Gastroesophageal sphincter (tissue), 4 donors: ENCODE measurements at regions not wholly inside any gene's neighbourhood (a gene's known extent, or its start where the extent isn't known, plus 50 kb on each side); places are given as distances from the start of the nearest gene placed in this dataset.

ENCODE experiments used
- ATAC-seq: fragments of 150-250 bp; one replicate; pipeline ENCODE4 v1.9.1; 2016; ENCODE audit warnings: mild to moderate bottlenecking, moderate library complexity
- H3K27ac ChIP-seq, 4 donors: fragments of 200-600 bp; sonication (generic) in 3 of 4; 1 replicate in 3 of 4; 2 replicates in 1 of 4; pipeline ENCODE4 v1.5.1; 2016 to 2019
- H3K27me3 ChIP-seq: fragments of 200-600 bp; sonication (generic); one replicate; pipeline ENCODE4 v1.5.1; 2019
- H3K36me3 ChIP-seq, 2 donors: fragments of 200-600 bp; sonication (generic); one replicate each; pipeline ENCODE4 v1.5.1; 2019; ENCODE audit warnings: control low read depth in 1 of 2
- H3K4me1 ChIP-seq, 3 donors: fragments of 200-600 bp; sonication (generic); 1 replicate in 2 of 3; 2 replicates in 1 of 3; pipeline ENCODE4 v1.5.1; 2016 to 2019; ENCODE audit warnings: control low read depth in 2 of 3
- H3K4me3 ChIP-seq, 2 donors: fragments of 200-600 bp; sonication (generic); one replicate each; pipeline ENCODE4 v1.5.1; 2019; ENCODE audit warnings: mild to moderate bottlenecking in 1 of 2, moderate library complexity in 1 of 2
- H3K9me3 ChIP-seq, 3 donors: fragments of 200-600 bp; sonication (generic); one replicate each; pipeline ENCODE4 v1.5.1; 2017 to 2019; ENCODE audit warnings: control low read depth in 2 of 3
- CTCF ChIP-seq, 4 experiments: fragments of 200-600 bp in 2 of 4; fragments of 450-650 bp in 2 of 4; sonication (generic) in 1 of 4; IDR thresholded peaks; one replicate each; pipeline ENCODE4 v1.5.1; 2017 to 2019; ENCODE audit warnings: antibody characterized with exemption in 4 of 4, mild to moderate bottlenecking in 2 of 4, moderate library complexity in 2 of 4
- EP300 ChIP-seq: sonication (generic); formaldehyde crosslinking; IDR thresholded peaks from one replicate; pipeline ENCODE4 v1.6.1; 2017; ENCODE audit warnings: antibody characterized with exemption, mild to moderate bottlenecking
- POLR2A ChIP-seq, 2 donors: fragments of 450-650 bp; IDR thresholded peaks; one replicate each; pipeline ENCODE4 v1.6.1; 2017; ENCODE audit warnings: antibody characterized with exemption in 2 of 2, mild to moderate bottlenecking in 2 of 2, moderate library complexity in 1 of 2
- POLR2AphosphoS5 ChIP-seq: sonication (generic); formaldehyde crosslinking; IDR thresholded peaks from one replicate; pipeline ENCODE4 v1.6.1; 2017; ENCODE audit warnings: antibody characterized with exemption
- WGBS, 2 donors: methylation state at CpG; one replicate each; pipeline ENCODE4 v1.1.5; 2018; ENCODE audit warnings: low coverage in 1 of 2; 5-methylcytosine and 5-hydroxymethylcytosine counted together

GRCh38 chrX:15916704-15917084 is 62.1 kb upstream of the AP1S2 start:
- H3K4me3 ChIP-seq: no peak overlapping the region
- H3K27me3 ChIP-seq: no peaks in the 10 kb centered on the region
- no peak for ATAC-seq
- no peaks in the 10 kb centered on the region for H3K4me1 ChIP-seq
- H3K9me3 ChIP-seq: no peaks in the 10 kb centered on the region
- TF ChIP-seq POLR2AphosphoS5 (no peak), POLR2A (IDR thresholded peaks at IDR 0.05) (no peak), CTCF (IDR thresholded peaks at IDR 0.05) (no peak), EP300 (no peak)
- no peaks in the 10 kb centered on the region for H3K36me3 ChIP-seq
- 56 to 90% methylated on average over 2 to 4 of the region's 4 CpGs for WGBS, 2 donors
- H3K27ac ChIP-seq: no peak overlapping the region

- no peak for TF ChIP-seq CTCF (IDR thresholded peaks at IDR 0.05)
- no peak for TF ChIP-seq POLR2AphosphoS5
- TF ChIP-seq POLR2A (IDR thresholded peaks at IDR 0.05): no peak
- TF ChIP-seq EP300: no peak
- Histone ChIP-seq H3K27ac (no peak overlapping the region), H3K9me3 (no peaks in the 10 kb centered on the region), H3K27me3 (no peaks in the 10 kb centered on the region), H3K36me3 (no peaks in the 10 kb centered on the region), H3K4me1 (no peaks in the 10 kb centered on the region), H3K4me3 (no peak overlapping the region)
- WGBS, 2 donors: 29 to 74% methylated on average over 2 to 5 of the region's 5 CpGs
- no peak for ATAC-seq
Measured at GRCh38 chrX:15915959-15916703, 61.5 kb upstream of the AP1S2 start.

- TF ChIP-seq CTCF (IDR thresholded peaks at IDR 0.05): no peak
Measured at GRCh38 chrX:15914486-15914885, 59.9 kb upstream of the AP1S2 start.

GRCh38 chrX:15913146-15913545 is 58.5 kb upstream of the AP1S2 start:
- Histone ChIP-seq H3K4me3 (no peak overlapping the region), H3K27me3 (no peaks in the 10 kb centered on the region), H3K9me3 (no peaks in the 10 kb centered on the region), H3K4me1 (no peaks in the 10 kb centered on the region), H3K27ac (no peak overlapping the region), H3K36me3 (no peaks in the 10 kb centered on the region)
- no CpG with 5 or more reads among the region's 1 CpG for WGBS, 2 donors
- TF ChIP-seq POLR2A (IDR thresholded peaks at IDR 0.05) (no peak), EP300 (no peak), POLR2AphosphoS5 (no peak)
- no peak for ATAC-seq

More at GRCh38 chrX:15914486-15914885, 59.9 kb upstream of the AP1S2 start:
- ATAC-seq: no peak
- no peaks in the 10 kb centered on the region for H3K27me3 ChIP-seq
- H3K9me3 ChIP-seq: no peaks in the 10 kb centered on the region
- H3K36me3 ChIP-seq: no peaks in the 10 kb centered on the region
- H3K4me3 ChIP-seq: no peak overlapping the region
- H3K4me1 ChIP-seq: no peaks in the 10 kb centered on the region
- WGBS, 2 donors: no CpG with 5 or more reads among the region's 1 CpG
- H3K27ac ChIP-seq: no peak overlapping the region

GRCh38 chrX:15911734-15912550 is 57.3 kb upstream of the AP1S2 start:
- Histone ChIP-seq H3K36me3 (no peaks in the 10 kb centered on the region), H3K4me1 (peaks cover 0 to 3% (median 0%) of the 10 kb centered on the region in 3 donors), H3K27me3 (no peaks in the 10 kb centered on the region), H3K27ac (no peak overlapping the region), H3K4me3 (no peak overlapping the region), H3K9me3 (no peaks in the 10 kb centered on the region)
- 92 to 94% methylated on average over 2 to 3 of the region's 4 CpGs for WGBS, 2 donors
- ATAC-seq: peak; percentile 51
- TF ChIP-seq POLR2A (IDR thresholded peaks at IDR 0.05) (no peak), EP300 (no peak), POLR2AphosphoS5 (no peak), CTCF (IDR thresholded peaks at IDR 0.05) (no peak)
